Lower leg skin (tissue), 3 donors: ENCODE measurements at regions not wholly inside any gene's neighbourhood (a gene's known extent, or its start where the extent isn't known, plus 50 kb on each side); places are given as distances from the start of the nearest gene placed in this dataset.
"Not testable (repeated sequence)": the region's sequence is repeated elsewhere in the genome, so short reads cannot be mapped to it uniquely, and the experiment has no call there.

Source experiments
- CTCF ChIP-seq, 3 donors: fragments of 450-650 bp; IDR thresholded peaks; one replicate each; pipeline ENCODE4 v1.5.1; 2016; ENCODE audit warnings: antibody characterized with exemption in 3 of 3, mild to moderate bottlenecking in 3 of 3, moderate library complexity in 2 of 3
- POLR2A ChIP-seq, 2 donors: fragments of 450-650 bp; IDR thresholded peaks; one replicate each; pipeline ENCODE4 v1.6.1; 2016 to 2017; ENCODE audit warnings: antibody characterized with exemption in 2 of 2, mild to moderate bottlenecking in 1 of 2, moderate library complexity in 1 of 2

- not testable (repeated sequence) for TF ChIP-seq POLR2A, CTCF (IDR thresholded peaks at IDR 0.05)
Measured at GRCh38 chr3:24699078-24699477, 204.4 kb upstream of the THRB start.
